HepG2 (cell line): ENCODE measurements at regions not wholly inside any gene's neighbourhood (a gene's known extent, or its start where the extent isn't known, plus 50 kb on each side); places are given as distances from the start of the nearest gene placed in this dataset.

ENCODE experiments used
- CHD2 ChIP-seq: IDR thresholded peaks from 2 replicates; pipeline ENCODE4 v1.6.1; 2011; ENCODE audit warnings: low read depth, low read length, improper control_type of control experiment
- HOXA3 ChIP-seq: sonication (generic); formaldehyde crosslinking; IDR thresholded peaks from 2 replicates; pipeline ENCODE4 v1.5.0; 2020; ENCODE audit warnings: missing genetic modification reagents
- ZSCAN21 ChIP-seq: sonication (generic); formaldehyde crosslinking; IDR thresholded peaks from 2 replicates; pipeline ENCODE4 v1.8.0; 2022; ENCODE audit warnings: mild to moderate bottlenecking, missing genetic modification reagents, moderate library complexity, borderline replicate concordance
- TF ChIP-seq, protein P1 (sequence below): sonication (generic); formaldehyde crosslinking; IDR thresholded peaks from 2 replicates; pipeline ENCODE4 v1.4.0; 2020; ENCODE audit warnings: missing genetic modification reagents
- TF ChIP-seq, protein P2 (sequence below): IDR thresholded peaks from 2 replicates; pipeline ENCODE4 v1.6.1; 2016; ENCODE audit warnings: mild to moderate bottlenecking, missing biosample characterization, missing genetic modification reagents
- TF ChIP-seq, protein P3 (sequence below): sonication (generic); formaldehyde crosslinking; IDR thresholded peaks from 2 replicates; pipeline ENCODE4 v1.8.0; 2022; ENCODE audit warnings: mild to moderate bottlenecking, missing genetic modification reagents; ENCODE audit not compliant: insufficient replicate concordance
- TF ChIP-seq, protein P4 (sequence below), 2 experiments: IDR thresholded peaks; 2 replicates each; pipeline ENCODE4 v1.6.1; 2011 to 2012; ENCODE audit warnings: low read length in 2 of 2, borderline replicate concordance in 1 of 2, low read depth in 1 of 2, mild to moderate bottlenecking in 1 of 2, moderate library complexity in 1 of 2
- TF ChIP-seq, protein P5 (sequence below): sonication (generic); formaldehyde crosslinking; IDR thresholded peaks from 2 replicates; pipeline ENCODE4 v1.4.0; 2020; ENCODE audit warnings: missing genetic modification reagents
- TF ChIP-seq, protein P6 (sequence below): sonication (generic); formaldehyde crosslinking; IDR thresholded peaks from 2 replicates; pipeline ENCODE4 v1.4.0; 2020; ENCODE audit warnings: mild to moderate bottlenecking, missing genetic modification reagents

DNA sequence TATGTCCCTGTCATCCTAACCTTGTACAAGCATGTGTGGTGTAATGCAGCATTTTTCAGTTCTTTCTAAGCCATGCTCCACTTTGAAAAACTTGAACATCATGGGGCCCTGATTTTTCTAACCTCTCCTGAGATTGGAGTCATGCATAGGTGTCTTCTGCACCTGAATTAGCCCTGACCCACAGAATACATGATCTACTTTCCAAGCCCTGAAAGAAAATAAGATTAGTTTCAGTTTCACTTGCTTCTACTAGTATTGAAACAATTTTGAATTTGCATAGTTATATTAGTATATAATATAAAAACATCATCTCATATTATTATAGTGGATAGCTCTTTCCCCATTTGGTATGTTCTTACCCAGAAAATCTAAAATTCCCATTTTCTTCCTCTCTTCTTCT lies 178.2 kb downstream of the HS3ST1 start:
- TF ChIP-seq, protein P1, sequence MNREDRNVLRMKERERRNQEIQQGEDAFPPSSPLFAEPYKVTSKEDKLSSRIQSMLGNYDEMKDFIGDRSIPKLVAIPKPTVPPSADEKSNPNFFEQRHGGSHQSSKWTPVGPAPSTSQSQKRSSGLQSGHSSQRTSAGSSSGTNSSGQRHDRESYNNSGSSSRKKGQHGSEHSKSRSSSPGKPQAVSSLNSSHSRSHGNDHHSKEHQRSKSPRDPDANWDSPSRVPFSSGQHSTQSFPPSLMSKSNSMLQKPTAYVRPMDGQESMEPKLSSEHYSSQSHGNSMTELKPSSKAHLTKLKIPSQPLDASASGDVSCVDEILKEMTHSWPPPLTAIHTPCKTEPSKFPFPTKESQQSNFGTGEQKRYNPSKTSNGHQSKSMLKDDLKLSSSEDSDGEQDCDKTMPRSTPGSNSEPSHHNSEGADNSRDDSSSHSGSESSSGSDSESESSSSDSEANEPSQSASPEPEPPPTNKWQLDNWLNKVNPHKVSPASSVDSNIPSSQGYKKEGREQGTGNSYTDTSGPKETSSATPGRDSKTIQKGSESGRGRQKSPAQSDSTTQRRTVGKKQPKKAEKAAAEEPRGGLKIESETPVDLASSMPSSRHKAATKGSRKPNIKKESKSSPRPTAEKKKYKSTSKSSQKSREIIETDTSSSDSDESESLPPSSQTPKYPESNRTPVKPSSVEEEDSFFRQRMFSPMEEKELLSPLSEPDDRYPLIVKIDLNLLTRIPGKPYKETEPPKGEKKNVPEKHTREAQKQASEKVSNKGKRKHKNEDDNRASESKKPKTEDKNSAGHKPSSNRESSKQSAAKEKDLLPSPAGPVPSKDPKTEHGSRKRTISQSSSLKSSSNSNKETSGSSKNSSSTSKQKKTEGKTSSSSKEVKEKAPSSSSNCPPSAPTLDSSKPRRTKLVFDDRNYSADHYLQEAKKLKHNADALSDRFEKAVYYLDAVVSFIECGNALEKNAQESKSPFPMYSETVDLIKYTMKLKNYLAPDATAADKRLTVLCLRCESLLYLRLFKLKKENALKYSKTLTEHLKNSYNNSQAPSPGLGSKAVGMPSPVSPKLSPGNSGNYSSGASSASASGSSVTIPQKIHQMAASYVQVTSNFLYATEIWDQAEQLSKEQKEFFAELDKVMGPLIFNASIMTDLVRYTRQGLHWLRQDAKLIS (CRISPR knock-in tag) = no peak
- TF ChIP-seq HOXA3 (CRISPR knock-in tag) = no peak
- TF ChIP-seq, protein P2, sequence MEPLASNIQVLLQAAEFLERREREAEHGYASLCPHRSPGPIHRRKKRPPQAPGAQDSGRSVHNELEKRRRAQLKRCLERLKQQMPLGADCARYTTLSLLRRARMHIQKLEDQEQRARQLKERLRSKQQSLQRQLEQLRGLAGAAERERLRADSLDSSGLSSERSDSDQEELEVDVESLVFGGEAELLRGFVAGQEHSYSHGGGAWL = no peak
- TF ChIP-seq, protein P3, sequence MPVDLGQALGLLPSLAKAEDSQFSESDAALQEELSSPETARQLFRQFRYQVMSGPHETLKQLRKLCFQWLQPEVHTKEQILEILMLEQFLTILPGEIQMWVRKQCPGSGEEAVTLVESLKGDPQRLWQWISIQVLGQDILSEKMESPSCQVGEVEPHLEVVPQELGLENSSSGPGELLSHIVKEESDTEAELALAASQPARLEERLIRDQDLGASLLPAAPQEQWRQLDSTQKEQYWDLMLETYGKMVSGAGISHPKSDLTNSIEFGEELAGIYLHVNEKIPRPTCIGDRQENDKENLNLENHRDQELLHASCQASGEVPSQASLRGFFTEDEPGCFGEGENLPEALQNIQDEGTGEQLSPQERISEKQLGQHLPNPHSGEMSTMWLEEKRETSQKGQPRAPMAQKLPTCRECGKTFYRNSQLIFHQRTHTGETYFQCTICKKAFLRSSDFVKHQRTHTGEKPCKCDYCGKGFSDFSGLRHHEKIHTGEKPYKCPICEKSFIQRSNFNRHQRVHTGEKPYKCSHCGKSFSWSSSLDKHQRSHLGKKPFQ = no peak
- TF ChIP-seq, protein P4, sequence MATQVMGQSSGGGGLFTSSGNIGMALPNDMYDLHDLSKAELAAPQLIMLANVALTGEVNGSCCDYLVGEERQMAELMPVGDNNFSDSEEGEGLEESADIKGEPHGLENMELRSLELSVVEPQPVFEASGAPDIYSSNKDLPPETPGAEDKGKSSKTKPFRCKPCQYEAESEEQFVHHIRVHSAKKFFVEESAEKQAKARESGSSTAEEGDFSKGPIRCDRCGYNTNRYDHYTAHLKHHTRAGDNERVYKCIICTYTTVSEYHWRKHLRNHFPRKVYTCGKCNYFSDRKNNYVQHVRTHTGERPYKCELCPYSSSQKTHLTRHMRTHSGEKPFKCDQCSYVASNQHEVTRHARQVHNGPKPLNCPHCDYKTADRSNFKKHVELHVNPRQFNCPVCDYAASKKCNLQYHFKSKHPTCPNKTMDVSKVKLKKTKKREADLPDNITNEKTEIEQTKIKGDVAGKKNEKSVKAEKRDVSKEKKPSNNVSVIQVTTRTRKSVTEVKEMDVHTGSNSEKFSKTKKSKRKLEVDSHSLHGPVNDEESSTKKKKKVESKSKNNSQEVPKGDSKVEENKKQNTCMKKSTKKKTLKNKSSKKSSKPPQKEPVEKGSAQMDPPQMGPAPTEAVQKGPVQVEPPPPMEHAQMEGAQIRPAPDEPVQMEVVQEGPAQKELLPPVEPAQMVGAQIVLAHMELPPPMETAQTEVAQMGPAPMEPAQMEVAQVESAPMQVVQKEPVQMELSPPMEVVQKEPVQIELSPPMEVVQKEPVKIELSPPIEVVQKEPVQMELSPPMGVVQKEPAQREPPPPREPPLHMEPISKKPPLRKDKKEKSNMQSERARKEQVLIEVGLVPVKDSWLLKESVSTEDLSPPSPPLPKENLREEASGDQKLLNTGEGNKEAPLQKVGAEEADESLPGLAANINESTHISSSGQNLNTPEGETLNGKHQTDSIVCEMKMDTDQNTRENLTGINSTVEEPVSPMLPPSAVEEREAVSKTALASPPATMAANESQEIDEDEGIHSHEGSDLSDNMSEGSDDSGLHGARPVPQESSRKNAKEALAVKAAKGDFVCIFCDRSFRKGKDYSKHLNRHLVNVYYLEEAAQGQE (IDR thresholded peaks at IDR 0.05; ENCODE audit: borderline replicate concordance in 1 of 2, low read depth in 1 of 2, low read length in 2 of 2) = no peak
- no peak for TF ChIP-seq ZSCAN21 (CRISPR knock-in tag)
- no peak for TF ChIP-seq CHD2
- TF ChIP-seq, protein P5, sequence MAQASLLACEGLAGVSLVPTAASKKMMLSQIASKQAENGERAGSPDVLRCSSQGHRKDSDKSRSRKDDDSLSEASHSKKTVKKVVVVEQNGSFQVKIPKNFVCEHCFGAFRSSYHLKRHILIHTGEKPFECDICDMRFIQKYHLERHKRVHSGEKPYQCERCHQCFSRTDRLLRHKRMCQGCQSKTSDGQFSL (CRISPR knock-in tag) = no peak
- TF ChIP-seq, protein P6, sequence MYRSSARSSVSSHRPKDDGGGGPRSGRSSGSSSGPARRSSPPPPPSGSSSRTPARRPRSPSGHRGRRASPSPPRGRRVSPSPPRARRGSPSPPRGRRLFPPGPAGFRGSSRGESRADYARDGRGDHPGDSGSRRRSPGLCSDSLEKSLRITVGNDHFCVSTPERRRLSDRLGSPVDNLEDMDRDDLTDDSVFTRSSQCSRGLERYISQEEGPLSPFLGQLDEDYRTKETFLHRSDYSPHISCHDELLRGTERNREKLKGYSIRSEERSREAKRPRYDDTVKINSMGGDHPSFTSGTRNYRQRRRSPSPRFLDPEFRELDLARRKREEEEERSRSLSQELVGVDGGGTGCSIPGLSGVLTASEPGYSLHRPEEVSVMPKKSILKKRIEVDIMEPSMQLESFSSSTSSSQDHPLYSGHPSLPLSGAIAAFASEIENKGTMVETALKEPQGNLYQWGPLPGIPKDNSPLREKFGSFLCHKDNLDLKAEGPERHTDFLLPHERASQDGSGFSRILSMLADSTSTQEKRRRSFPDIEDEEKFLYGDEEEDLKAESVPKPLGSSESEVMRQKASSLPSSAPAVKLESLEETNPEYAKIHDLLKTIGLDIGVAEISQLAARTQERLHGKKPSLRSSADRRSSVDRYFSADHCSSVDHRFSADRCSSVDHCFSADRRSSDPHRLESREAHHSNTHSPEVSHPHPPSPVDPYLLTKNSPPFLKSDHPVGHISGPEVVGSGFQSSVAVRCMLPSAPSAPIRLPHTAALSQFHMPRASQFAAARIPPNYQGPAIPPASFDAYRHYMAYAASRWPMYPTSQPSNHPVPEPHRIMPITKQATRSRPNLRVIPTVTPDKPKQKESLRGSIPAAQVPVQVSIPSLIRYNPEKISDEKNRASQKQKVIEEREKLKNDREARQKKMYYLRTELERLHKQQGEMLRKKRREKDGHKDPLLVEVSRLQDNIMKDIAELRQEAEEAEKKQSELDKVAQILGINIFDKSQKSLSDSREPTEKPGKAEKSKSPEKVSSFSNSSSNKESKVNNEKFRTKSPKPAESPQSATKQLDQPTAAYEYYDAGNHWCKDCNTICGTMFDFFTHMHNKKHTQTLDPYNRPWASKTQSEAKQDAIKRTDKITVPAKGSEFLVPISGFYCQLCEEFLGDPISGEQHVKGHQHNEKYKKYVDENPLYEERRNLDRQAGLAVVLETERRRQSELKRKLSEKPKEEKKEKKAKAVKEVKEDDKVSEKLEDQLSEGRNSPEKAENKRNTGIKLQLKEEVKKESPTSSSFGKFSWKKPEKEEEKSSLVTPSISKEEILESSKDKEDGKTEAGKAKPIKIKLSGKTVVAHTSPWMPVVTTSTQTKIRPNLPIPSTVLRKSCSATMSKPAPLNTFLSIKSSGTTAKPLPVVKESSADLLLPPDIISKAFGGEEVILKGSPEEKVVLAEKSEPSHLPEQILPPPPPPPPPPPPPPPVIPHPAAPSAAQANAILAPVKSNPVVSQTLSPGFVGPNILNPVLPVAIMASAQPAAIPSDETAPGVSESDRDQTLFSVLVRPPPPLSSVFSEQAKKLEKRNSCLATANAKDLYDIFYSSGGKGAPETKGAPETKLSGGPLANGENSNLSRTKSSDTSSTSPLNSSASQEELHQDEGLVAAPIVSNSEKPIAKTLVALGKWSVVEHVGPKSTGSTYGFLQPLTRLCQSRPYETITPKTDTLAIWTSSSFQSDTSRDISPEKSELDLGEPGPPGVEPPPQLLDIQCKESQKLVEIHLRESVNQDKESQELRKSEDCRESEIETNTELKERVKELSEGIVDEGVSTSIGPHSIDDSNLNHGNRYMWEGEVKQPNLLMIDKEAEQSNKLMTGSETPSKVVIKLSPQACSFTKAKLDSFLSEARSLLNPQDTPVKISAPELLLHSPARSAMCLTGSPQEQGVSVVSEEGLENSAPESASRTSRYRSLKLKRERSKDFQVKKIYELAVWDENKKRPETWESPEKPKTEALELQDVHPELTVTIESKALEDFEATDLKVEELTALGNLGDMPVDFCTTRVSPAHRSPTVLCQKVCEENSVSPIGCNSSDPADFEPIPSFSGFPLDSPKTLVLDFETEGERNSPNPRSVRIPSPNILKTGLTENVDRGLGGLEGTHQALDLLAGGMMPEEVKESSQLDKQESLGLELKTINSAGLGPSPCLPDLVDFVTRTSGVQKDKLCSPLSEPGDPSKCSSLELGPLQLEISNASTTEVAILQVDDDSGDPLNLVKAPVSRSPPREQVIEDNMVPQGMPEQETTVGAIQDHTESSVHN (CRISPR knock-in tag) = no peak
